ENCODE measurements at regions not wholly inside any gene's neighbourhood (a gene's known extent, or its start where the extent isn't known, plus 50 kb on each side); places are given as distances from the start of the nearest gene placed in this dataset.
"Not testable (repeated sequence)": the region's sequence is repeated elsewhere in the genome, so short reads cannot be mapped to it uniquely, and the experiment has no call there.

GRCh38 chr5:136621743-136622142 is 256.4 kb upstream of the TRPC7 start:
- DNase-seq, result no peak

DNA sequence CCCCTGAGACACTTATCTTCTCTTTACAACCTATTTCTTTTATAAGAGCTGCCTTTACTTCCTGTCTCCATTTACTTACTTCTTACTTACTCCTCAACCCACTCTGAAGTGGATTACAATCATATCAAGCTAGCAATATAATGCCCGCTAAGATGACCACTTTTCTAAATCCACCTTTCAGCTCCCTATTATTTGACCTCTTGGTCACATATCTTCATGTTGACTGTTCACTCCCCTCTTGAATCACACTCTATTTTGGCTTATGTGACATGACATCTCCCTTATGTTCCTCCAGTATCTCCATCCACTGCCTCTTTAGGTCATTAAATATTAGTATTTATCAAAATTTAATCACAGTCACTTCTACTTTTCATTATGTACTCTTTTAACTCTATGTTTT is 255.3 kb upstream of the TRPC7 start:
- no peak for DNase-seq

DNA sequence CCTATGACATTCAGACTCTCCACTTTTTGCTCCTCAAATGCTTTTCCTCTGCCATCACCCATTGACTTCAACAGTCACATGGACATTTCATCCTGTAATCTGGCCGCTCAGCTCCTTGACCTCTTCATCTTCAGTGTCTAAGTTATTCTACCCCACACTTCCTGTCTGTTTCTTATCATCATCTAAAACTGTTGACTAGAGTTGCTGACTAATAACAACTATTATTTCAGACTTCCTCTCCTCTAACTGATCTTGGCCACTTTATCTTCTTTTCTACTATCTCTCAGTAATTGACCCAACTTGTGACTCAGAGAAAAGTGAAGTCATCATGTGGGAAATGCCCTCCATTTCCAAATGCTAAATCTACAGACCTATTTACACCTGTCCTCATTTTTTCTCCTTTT is 254.7 kb upstream of the TRPC7 start:
- DNase-seq, result no peak

DNA sequence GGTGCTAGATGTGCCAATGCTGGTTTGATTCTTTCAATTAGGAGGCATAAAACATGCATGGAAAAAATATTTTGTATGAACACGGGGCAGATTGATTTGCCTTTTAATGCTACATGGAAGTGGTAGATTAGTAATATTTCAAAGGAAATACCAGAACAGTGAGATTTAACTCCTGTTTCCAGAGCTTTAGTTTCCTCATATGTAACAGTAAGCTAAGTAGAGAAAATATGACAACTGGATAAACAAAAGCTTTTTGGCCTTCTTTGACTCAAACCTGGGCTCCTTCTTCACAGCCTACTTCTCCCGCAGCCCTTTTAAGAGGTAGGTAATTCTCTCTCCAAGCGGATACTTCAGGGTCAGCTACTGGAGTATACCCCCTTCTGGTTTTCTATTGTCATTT is 254.2 kb upstream of the TRPC7 start:
- DNase-seq, result no peak

DNA sequence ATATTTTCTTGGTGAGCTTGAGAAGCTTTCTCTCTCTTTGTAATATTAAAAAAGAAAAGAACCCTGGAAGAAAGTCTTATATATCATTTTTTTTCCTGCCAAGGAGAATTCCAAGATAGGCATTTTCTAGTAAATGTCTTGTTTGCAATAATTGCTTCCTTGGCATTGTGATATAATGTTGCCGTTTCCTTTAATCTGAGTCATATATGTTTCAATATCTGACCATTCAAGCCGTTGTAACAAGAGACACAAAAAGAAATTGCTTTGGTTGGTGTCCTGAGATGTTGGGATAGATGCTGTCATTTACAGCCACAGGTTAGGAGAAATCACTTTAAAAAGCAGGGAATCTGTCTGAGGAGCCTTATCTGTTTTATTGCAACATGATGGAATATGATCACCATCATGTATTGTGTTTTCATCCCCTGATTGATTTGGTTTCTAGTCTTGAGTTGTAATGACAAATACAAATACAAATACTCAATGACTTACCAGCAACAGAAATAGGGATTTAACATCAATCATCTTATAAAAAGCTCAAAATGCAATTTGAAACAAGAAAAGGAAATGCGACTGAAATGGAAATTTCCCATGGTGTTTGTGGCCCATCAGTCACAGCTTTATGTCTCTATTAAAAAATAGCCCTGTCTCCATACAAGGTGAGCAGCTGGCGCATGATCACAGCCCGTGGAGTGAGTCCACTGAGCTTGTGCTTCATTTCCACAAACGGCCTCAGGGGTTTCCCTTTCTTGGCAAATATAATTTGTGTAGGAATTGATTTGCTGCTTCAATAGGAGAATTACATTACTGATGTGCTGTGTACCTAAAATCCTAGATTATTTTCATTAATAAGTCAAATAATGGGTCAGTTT is 250.1 kb upstream of the TRPC7 start:
- DNase-seq, result no peak

DNA sequence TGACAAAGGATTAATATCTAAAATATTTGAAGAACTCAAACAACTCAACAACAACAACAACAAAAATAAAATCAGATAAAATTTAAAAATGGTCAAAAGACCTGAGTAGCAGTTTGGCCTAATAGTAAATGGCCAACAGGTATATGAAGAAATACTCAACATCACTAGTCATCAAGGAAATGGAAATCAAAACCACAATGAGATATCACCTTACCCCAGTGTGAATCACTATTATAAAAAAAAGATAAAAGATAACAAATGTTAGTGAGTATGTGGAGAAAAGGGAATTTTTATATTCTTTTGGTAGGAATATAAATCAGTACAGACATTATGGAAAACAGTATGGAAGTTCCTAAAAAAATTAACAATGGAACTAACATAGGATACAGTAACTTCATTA is 247.9 kb upstream of the TRPC7 start:
- DNase-seq, result no peak

DNA sequence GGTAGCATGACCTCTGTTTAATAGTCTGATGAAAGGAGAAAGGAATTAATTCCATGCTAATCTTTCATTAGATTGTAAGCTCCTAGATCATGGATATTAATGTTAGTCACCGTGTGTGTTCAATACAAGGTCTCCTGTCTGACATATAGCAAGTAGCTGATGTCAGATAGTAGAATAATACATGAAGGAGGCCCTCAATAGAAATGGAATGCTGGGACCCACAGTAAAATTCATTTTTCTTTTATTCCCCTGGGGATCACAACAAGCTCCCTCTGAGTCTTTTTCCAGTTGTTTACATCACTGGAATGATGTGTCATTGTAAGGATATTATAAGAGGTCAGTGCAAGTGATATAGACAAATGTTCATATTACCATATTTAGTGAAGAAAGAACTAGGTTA is 240.3 kb upstream of the TRPC7 start:
- no peak for DNase-seq

DNA sequence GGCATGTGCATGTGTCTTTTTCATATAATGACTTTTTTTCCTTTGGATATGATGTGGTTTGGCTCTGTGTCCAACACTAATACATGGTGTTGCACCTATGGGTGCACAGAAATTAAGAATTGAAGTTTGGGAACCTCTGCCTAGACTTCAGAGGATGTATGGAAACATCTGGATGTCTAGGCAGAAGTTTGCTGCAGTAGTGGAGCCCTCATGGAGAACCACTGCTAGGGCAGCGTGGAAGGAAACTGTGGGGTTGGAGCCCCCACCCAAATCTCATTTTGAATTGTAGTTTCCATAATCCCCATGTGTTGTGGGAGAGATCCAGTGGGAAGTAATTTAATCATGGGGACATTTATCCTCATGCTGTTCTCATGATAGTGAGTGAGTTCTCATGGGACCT is 235.0 kb upstream of the TRPC7 start:
- no peak for DNase-seq

GRCh38 chr5:136598802-136599404 is 233.6 kb upstream of the TRPC7 start:
- DNase-seq, result no peak

GRCh38 chr5:136594416-136594815 is 229.1 kb upstream of the TRPC7 start:
- DNase-seq, result no peak

GRCh38 chr5:136590581-136590980 is 225.2 kb upstream of the TRPC7 start:
- DNase-seq, result no peak

- no peak for DNase-seq
These were observed 220.9 kb upstream of the TRPC7 start for GRCh38 chr5:136586196-136586595.

DNA sequence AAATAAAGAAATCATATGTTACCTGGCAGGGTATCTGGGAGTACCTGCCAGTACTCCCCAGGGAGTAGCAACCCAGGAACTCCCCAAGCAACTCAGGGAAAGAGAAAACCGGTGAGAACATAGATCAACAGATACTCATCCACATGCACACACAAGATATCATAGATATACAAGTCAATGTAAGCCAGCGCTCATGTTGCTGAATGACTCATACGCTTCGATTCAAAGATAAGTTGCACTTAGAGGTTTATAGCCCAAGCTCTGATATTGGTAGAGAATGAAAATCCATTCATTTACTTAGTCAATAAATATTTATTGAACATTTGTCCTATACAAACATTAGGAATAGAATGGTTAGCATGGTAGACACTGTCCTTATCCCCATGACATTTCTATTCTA is 219.1 kb upstream of the TRPC7 start:
- DNase-seq, result no peak

GRCh38 chr5:136579238-136579637 is 213.9 kb upstream of the TRPC7 start:
- no peak for DNase-seq

DNA sequence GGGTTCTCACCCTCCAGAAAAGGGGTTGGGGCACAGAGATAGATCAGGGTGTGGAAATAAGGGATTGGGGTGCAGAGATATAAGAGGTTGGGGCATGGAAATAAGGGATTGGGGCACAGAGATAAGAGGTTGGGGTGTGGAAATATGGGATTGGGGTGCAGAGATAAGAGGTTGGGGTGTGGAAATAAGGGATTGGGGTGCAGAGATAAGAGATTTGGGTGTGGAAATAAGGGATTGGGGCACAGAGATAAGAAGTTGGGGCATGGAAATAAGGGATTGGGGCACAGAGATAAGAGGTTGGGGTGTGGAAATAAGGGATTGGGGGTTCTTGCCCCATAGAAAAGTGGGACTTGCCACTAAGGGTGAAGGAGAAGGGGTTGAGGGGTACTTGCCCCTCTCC is 204.5 kb upstream of the TRPC7 start:
- DNase-seq, result not testable (repeated sequence)

DNA sequence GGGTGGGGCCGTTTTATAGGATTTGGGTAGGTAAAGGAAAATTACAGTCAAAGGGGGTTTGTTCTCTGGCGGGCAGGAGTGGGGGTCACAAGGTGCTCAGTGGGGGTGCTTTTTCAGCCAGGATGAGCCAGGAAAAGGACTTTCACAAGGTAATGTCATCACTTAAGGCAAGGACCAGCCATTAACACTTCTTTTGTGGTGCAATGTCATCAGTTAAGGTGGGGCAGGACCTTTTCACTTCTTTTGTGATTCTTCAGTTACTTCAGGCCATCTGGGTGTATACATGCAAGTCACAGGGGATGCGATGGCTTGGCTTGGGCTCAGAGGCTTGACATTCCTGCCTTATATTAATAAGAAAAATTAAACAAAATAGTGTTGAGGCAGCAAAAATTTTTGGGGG is 200.1 kb upstream of the TRPC7 start:
- not testable (repeated sequence) for DNase-seq

DNA sequence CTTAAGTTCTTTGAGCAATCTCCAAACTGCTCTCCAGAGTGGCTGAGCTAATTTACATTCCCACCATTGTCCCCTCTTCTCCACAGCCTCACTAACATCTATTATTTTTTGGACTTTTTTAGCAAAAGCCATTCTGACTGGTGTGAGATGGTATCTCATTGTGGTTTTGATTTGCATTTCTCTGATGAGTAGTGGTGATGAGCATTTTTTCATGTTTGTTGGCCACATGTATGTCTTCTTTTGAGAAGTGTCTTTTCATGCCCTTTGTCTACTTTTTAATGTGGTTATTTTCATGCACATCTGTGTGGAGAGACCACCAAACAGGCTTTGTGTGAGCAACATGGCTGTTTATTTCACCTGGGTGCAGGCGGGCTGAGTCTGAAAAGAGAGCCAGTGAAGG is 199.7 kb upstream of the TRPC7 start:
- DNase-seq, result not testable (repeated sequence)

DNA sequence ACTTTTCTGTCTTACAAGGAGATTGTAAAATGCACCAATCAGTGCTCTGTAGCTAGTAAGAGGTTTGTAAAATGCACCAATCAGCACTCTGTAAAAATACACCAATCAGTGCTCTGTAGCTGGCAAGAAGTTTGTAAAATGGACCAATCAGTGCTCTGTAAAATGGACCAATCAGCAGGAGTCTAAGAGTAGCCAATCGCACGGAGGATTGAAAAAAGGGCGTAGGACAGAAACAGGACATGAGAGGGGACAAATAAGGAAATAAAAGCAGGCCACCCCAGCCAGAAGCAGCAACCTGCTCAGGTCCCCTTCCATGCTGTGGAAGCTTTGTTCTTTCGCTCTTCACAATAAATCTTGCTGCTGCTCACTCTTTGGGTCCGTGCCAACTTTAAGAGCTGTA is 199.1 kb upstream of the TRPC7 start:
- not testable (repeated sequence) for DNase-seq

DNA sequence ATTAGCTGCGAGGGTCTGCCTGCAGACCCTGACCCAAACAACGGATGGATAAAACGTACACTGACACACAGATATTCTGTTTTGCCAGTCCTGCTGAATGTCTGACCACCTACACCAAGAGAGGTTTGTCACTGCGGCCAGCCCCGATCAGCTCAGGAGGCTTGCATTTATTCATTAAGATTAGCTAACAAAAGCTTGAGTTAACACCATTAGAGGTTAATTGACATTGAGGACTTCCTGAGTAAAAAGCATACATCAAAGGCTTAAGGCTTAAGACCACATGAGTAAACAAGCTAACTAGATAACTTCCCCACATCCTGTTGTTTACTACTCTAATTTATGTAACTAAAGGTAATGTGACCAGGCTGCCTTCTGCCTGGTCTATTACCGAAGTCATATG is 198.1 kb upstream of the TRPC7 start:
- DNase-seq, result no peak

GRCh38 chr5:136560126-136560525 is 194.8 kb upstream of the TRPC7 start:
- peak; percentile 1 to 2 for DNase-seq

DNA sequence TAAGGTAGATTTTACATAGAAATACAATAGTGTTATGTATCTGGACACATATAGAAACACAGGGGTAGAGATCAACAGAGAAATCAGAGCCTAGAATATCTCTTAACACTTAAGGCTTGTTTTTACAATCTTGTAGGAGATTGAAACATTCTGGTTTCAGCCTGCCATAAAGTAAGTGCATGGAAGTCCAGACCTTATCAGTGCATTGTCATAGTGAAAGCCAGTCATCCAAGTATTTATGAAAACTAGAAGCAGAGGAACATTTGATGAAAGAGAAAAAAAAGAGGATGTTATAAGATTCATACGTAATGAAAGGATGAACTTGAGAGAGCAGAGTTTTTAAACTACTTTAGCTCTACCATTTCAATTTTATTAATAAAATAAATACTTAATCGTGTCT is 194.3 kb upstream of the TRPC7 start:
- no peak for DNase-seq

- not testable (repeated sequence) for DNase-seq
These were observed 181.8 kb upstream of the TRPC7 start for GRCh38 chr5:136547096-136547495.

DNA sequence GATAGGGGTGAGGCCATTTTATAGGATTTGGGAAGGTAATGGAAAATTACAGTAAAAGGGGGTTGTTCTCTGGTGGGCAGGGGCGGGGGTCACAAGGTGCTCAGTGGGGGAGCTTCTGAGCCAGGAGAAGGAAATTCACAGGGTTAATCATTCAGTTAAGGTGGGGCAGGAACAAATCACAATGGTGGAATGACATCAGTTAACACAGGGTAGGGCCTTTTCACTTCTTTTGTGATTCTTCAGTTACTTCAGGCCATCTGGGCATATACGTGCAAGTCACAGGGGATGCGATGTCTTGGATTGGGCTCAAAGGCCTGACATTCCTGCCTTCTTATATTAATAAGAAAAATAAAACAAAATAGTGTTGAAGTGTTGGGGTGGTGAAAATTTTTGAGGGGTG is 181.1 kb upstream of the TRPC7 start:
- not testable (repeated sequence) for DNase-seq

- not testable (repeated sequence) for DNase-seq
These were observed 179.7 kb upstream of the TRPC7 start for GRCh38 chr5:136545031-136545430.
